Epithelial cell of proximal tubule (primary cell): ENCODE measurements at regions not wholly inside any gene's neighbourhood (a gene's known extent, or its start where the extent isn't known, plus 50 kb on each side); places are given as distances from the start of the nearest gene placed in this dataset.

Experiments
- DNase-seq: peaks from one replicate; pipeline ENCODE4 v3.0.0-alpha.2; 2011; ENCODE audit warnings: low read depth
- H3K4me3 ChIP-seq: 2 replicates; pipeline ENCODE4 v1.5.1; 2011; ENCODE audit warnings: low read depth, mild to moderate bottlenecking, low read length
- CTCF ChIP-seq: conservative IDR thresholded peaks from 2 replicates; pipeline ENCODE4 v1.5.1; 2012; ENCODE audit warnings: low read depth, mild to moderate bottlenecking, low read length

GRCh38 chr11:15688351-15688792, 573.6 kb downstream of the INSC start:
- peak; percentile 15 for DNase-seq
- H3K4me3 ChIP-seq, result no peak overlapping the region
- no peak for TF ChIP-seq CTCF

GRCh38 chr11:15690320-15690719, 575.6 kb downstream of the INSC start:
- no peak overlapping the region for H3K4me3 ChIP-seq
- TF ChIP-seq CTCF, result no peak
- DNase-seq, result no peak

- no peak overlapping the region for H3K4me3 ChIP-seq
- no peak for TF ChIP-seq CTCF
- DNase-seq, result no peak
These were observed 578.0 kb downstream of the INSC start for GRCh38 chr11:15692739-15693138.

- no peak for TF ChIP-seq CTCF
- no peak for DNase-seq
- H3K4me3 ChIP-seq, result no peak overlapping the region
These were observed 580.5 kb downstream of the INSC start for GRCh38 chr11:15695096-15695721.

- no peak for DNase-seq
- no peak for TF ChIP-seq CTCF
- H3K4me3 ChIP-seq, result no peak overlapping the region
These were observed 581.3 kb downstream of the INSC start for GRCh38 chr11:15696069-15696468.

GRCh38 chr11:15697437-15698236, 582.9 kb downstream of the INSC start:
- H3K4me3 ChIP-seq, result no peak overlapping the region
- TF ChIP-seq CTCF, result no peak
- no peak for DNase-seq
